ENCODE measurements at regions not wholly inside any gene's neighbourhood (a gene's known extent, or its start where the extent isn't known, plus 50 kb on each side); places are given as distances from the start of the nearest gene placed in this dataset.

- Histone ChIP-seq H2AFZ (ENCODE audit: low read length) (no peak overlapping the region), H3K4me2 (ENCODE audit: extremely low read depth, insufficient read depth, low read length) (no peak overlapping the region), H4K20me1 (ENCODE audit: control insufficient read depth, extremely low read depth, insufficient read depth, low read length) (no peaks in the 10 kb centered on the region), H3K4me1 (ENCODE audit: control insufficient read depth, extremely low read depth, insufficient read depth, low read length) (no peaks in the 10 kb centered on the region), H3K79me2 (ENCODE audit: control insufficient read depth, insufficient read depth, low read length) (no peaks in the 10 kb centered on the region), H3K9me3 (ENCODE audit: control insufficient read depth, insufficient read depth, low read depth, low read length) (no peaks in the 10 kb centered on the region), H3K4me3 (replicated peaks in 1 of 4; ENCODE audit: control extremely low read depth in 1 of 4, insufficient read depth in 1 of 4, low read depth in 3 of 4, low read length in 4 of 4) (no peak overlapping the region), H3K27me3 (ENCODE audit: control insufficient read depth, insufficient read depth, low read length) (peaks cover 9% of the 10 kb centered on the region), H3K9ac (ENCODE audit: insufficient read depth, low read length) (no peak overlapping the region), H3K27ac (ENCODE audit: insufficient read depth, low read length) (no peak overlapping the region), H3K36me3 (ENCODE audit: control insufficient read depth, insufficient read depth, low read length) (no peaks in the 10 kb centered on the region)
- no peak for TF ChIP-seq EZH2 (IDR thresholded peaks at IDR 0.05; ENCODE audit: low read length, missing control alignments)
- no peak for DNase-seq (ENCODE audit: low read depth in 2 of 2)
Observed at GRCh38 chr2:120510751-120511395, 164.9 kb downstream of the INHBB start.

- H3K36me3 ChIP-seq (ENCODE audit: control insufficient read depth, insufficient read depth, low read length), result no peaks in the 10 kb centered on the region
- no peaks in the 10 kb centered on the region for H3K4me1 ChIP-seq (ENCODE audit: control insufficient read depth, extremely low read depth, insufficient read depth, low read length)
- H3K4me2 ChIP-seq (ENCODE audit: extremely low read depth, insufficient read depth, low read length), result no peak overlapping the region
- no peak overlapping the region for H3K27ac ChIP-seq (ENCODE audit: insufficient read depth, low read length)
- H3K9ac ChIP-seq (ENCODE audit: insufficient read depth, low read length), result no peak overlapping the region
- peaks cover 11% of the 10 kb centered on the region for H3K27me3 ChIP-seq (ENCODE audit: control insufficient read depth, insufficient read depth, low read length)
- no peak overlapping the region for H2AFZ ChIP-seq (ENCODE audit: low read length)
- DNase-seq (ENCODE audit: low read depth in 2 of 2), result no peak
- H3K4me3 ChIP-seq (replicated peaks in 1 of 4; ENCODE audit: control extremely low read depth in 1 of 4, insufficient read depth in 1 of 4, low read depth in 3 of 4, low read length in 4 of 4), result no peak overlapping the region
- H4K20me1 ChIP-seq (ENCODE audit: control insufficient read depth, extremely low read depth, insufficient read depth, low read length), result no peaks in the 10 kb centered on the region
- no peaks in the 10 kb centered on the region for H3K9me3 ChIP-seq (ENCODE audit: control insufficient read depth, insufficient read depth, low read depth, low read length)
- no peaks in the 10 kb centered on the region for H3K79me2 ChIP-seq (ENCODE audit: control insufficient read depth, insufficient read depth, low read length)
- TF ChIP-seq, protein P1, sequence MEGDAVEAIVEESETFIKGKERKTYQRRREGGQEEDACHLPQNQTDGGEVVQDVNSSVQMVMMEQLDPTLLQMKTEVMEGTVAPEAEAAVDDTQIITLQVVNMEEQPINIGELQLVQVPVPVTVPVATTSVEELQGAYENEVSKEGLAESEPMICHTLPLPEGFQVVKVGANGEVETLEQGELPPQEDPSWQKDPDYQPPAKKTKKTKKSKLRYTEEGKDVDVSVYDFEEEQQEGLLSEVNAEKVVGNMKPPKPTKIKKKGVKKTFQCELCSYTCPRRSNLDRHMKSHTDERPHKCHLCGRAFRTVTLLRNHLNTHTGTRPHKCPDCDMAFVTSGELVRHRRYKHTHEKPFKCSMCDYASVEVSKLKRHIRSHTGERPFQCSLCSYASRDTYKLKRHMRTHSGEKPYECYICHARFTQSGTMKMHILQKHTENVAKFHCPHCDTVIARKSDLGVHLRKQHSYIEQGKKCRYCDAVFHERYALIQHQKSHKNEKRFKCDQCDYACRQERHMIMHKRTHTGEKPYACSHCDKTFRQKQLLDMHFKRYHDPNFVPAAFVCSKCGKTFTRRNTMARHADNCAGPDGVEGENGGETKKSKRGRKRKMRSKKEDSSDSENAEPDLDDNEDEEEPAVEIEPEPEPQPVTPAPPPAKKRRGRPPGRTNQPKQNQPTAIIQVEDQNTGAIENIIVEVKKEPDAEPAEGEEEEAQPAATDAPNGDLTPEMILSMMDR (conservative IDR thresholded peaks at IDR 0.05 in 1 of 2, IDR thresholded peaks at IDR 0.05 in 1 of 2; ENCODE audit: low read depth in 1 of 2, low read length in 2 of 2), result no peak
Observed at GRCh38 chr2:120511536-120511935, 165.6 kb downstream of the INHBB start.

DNA sequence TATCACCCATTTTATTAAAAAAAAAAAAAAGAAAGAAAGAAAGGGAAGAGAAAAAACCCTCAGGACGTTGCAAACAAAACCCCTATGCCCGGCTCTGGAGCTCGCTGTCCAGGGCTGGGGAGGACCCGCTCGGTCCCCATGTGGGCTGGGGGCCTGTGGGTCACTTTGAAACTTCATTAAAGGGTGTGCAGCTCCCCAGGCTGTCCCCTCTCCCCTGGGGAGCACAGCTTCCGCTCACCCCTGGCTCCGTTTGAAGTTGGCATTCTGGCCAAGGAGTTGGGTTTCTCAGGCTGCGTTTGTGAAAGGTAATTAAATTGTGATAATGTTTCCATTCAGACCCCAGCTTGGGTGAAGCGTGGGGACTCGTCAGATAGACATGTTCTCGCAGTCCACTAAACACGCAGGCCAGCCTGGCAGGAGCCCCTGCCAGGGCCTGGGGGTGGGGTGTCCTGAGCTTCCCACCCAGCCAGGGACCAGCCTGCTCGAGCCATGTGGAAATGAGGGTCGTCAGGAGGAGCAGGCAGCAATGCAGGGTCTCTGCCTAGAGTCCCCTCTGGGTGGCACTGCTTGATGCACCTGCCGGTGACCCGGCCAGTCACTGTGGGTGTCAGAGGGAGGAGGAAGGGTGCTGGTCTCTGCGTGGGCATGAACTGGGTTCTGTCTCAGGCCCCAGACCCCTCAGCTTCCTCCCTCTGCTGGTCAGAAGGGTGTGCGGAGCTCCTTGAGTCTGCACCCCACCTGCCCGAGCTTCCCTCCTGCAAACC, 166.2 kb downstream of the INHBB start:
- no peaks in the 10 kb centered on the region for H3K9me3 ChIP-seq (ENCODE audit: control insufficient read depth, insufficient read depth, low read depth, low read length)
- no peaks in the 10 kb centered on the region for H4K20me1 ChIP-seq (ENCODE audit: control insufficient read depth, extremely low read depth, insufficient read depth, low read length)
- H3K4me2 ChIP-seq (ENCODE audit: extremely low read depth, insufficient read depth, low read length), result no peak overlapping the region
- peaks cover 8% of the 10 kb centered on the region for H3K27me3 ChIP-seq (ENCODE audit: control insufficient read depth, insufficient read depth, low read length)
- H2AFZ ChIP-seq (ENCODE audit: low read length), result no peak overlapping the region
- no peaks in the 10 kb centered on the region for H3K4me1 ChIP-seq (ENCODE audit: control insufficient read depth, extremely low read depth, insufficient read depth, low read length)
- no peak for DNase-seq (ENCODE audit: low read depth in 2 of 2)
- no peaks in the 10 kb centered on the region for H3K36me3 ChIP-seq (ENCODE audit: control insufficient read depth, insufficient read depth, low read length)
- TF ChIP-seq, protein P1 (conservative IDR thresholded peaks at IDR 0.05 in 1 of 2, IDR thresholded peaks at IDR 0.05 in 1 of 2; ENCODE audit: low read depth in 1 of 2, low read length in 2 of 2), result no peak
- TF ChIP-seq EZH2 (IDR thresholded peaks at IDR 0.05; ENCODE audit: low read length, missing control alignments), result no peak
- no peak overlapping the region for H3K9ac ChIP-seq (ENCODE audit: insufficient read depth, low read length)
- no peak overlapping the region for H3K27ac ChIP-seq (ENCODE audit: insufficient read depth, low read length)
- no peak overlapping the region for H3K4me3 ChIP-seq (replicated peaks in 1 of 4; ENCODE audit: control extremely low read depth in 1 of 4, insufficient read depth in 1 of 4, low read depth in 3 of 4, low read length in 4 of 4)
- H3K79me2 ChIP-seq (ENCODE audit: control insufficient read depth, insufficient read depth, low read length), result no peaks in the 10 kb centered on the region
